Keratinocyte (primary cell): ENCODE measurements at regions not wholly inside any gene's neighbourhood (a gene's known extent, or its start where the extent isn't known, plus 50 kb on each side); places are given as distances from the start of the nearest gene placed in this dataset.

Experiments
- EZH2 ChIP-seq: IDR thresholded peaks from one replicate; pipeline ENCODE4 v1.6.1; 2012; ENCODE audit warnings: inconsistent platforms, mild to moderate bottlenecking, low read length, moderate library complexity
- TF ChIP-seq, protein P1 (sequence below), 3 experiments: IDR thresholded peaks in 1 of 3; conservative IDR thresholded peaks in 1 of 3; optimal IDR thresholded peaks in 1 of 3; 2 replicates in 2 of 3; 3 replicates in 1 of 3; pipeline versions ENCODE3 to v1.5.1; 2011; ENCODE audit warnings: low read length in 3 of 3, mild to moderate bottlenecking in 3 of 3, moderate library complexity in 2 of 3, control low read depth in 1 of 3, inconsistent platforms in 1 of 3; ENCODE audit not compliant: insufficient read depth in 2 of 3; ENCODE audit errors: extremely low read depth in 1 of 3

DNA sequence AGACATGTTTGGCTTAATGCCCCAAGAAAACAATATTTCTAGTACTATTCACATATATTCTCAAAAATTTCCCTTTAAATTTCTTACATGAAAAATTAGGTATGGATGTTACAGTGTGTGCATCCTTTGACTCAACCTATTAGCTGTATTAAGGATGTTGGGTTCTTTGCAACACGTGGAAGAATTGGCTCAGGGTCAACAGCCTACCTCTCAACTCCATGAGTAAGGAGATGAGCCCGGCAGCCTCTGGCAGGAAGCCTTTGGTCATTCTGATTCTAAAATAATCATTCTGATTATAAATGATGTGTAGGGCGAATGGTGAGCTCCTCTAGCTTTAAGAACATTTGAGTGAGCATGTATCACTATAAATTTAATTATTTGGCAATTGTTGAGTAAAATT is 148.0 kb upstream of the WDFY3 start:
- TF ChIP-seq, protein P1, sequence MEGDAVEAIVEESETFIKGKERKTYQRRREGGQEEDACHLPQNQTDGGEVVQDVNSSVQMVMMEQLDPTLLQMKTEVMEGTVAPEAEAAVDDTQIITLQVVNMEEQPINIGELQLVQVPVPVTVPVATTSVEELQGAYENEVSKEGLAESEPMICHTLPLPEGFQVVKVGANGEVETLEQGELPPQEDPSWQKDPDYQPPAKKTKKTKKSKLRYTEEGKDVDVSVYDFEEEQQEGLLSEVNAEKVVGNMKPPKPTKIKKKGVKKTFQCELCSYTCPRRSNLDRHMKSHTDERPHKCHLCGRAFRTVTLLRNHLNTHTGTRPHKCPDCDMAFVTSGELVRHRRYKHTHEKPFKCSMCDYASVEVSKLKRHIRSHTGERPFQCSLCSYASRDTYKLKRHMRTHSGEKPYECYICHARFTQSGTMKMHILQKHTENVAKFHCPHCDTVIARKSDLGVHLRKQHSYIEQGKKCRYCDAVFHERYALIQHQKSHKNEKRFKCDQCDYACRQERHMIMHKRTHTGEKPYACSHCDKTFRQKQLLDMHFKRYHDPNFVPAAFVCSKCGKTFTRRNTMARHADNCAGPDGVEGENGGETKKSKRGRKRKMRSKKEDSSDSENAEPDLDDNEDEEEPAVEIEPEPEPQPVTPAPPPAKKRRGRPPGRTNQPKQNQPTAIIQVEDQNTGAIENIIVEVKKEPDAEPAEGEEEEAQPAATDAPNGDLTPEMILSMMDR (optimal IDR thresholded peaks at IDR 0.05 in 1 of 3, IDR thresholded peaks at IDR 0.05 in 1 of 3, conservative IDR thresholded peaks at IDR 0.05 in 1 of 3; ENCODE audit: extremely low read depth in 1 of 3, insufficient read depth in 2 of 3, low read length in 3 of 3): no peak
- TF ChIP-seq EZH2: no peak
